GM12878 (cell line): ENCODE measurements at regions not wholly inside any gene's neighbourhood (a gene's known extent, or its start where the extent isn't known, plus 50 kb on each side); places are given as distances from the start of the nearest gene placed in this dataset.

Experiments
- ATAC-seq: fragments of 200-7000 bp; cut with Tn5 transposase; 3 replicates; pipeline ENCODE4 v1.9.1; 2020; ENCODE audit warnings: mild to moderate bottlenecking, moderate library complexity
- BruUV-seq: library from RNA; stranded (reverse); fragments of 400-500 nt; replicated peaks from 2 replicates; lab custom pipeline; 2021; lab: Mats Ljungman, UMichigan
- CTCF ChIA-PET: fragments of 300-600 bp; sonication (Branson Sonifier 250); formaldehyde crosslinking; extraction: SDS; loops from one replicate; lab custom pipeline; 2021; ENCODE audit warnings: inconsistent platforms; lab: Yijun Ruan, JAX
- POLR2A ChIA-PET: fragments of 350-600 bp; formaldehyde crosslinking; extraction: SDS; loops from one replicate; lab custom pipeline; 2021; ENCODE audit warnings: inconsistent platforms; lab: Charles Lee
- RAD21 ChIA-PET: fragments of 300-600 bp; sonication (Branson Sonifier 250); formaldehyde crosslinking; loops from one replicate; lab custom pipeline; 2023; ENCODE audit warnings: antibody characterized with exemption; ENCODE audit not compliant: unreplicated experiment; lab: Charles Lee
- SMC1A ChIA-PET: fragments of 300-600 bp; sonication (Branson Sonifier 250); formaldehyde crosslinking; loops from one replicate; lab custom pipeline; 2023; ENCODE audit not compliant: unreplicated experiment, uncharacterized antibody; lab: Charles Lee
- DNase-seq: peaks from one replicate; pipeline ENCODE4 v3.0.0-alpha.2; 2011; ENCODE audit warnings: low read depth, low spot score
- FAIRE-seq: peaks from 3 replicates; lab custom pipeline; 2011; peaks lifted over from hg19 to GRCh38; lab: Jason Lieb, UNC
- H2AFZ ChIP-seq: 2 replicates; pipeline ENCODE4 v1.6.0; 2011; ENCODE audit warnings: low read depth, low read length, control low read depth; ENCODE audit not compliant: control insufficient read depth
- H3K27ac ChIP-seq: 2 replicates; pipeline ENCODE4 v1.5.1; 2011; ENCODE audit warnings: control low read depth; ENCODE audit not compliant: control insufficient read depth, insufficient read depth
- H3K27me3 ChIP-seq, 2 experiments: replicated peaks in 1 of 2; 2 replicates each; pipeline versions ENCODE4 v1.6.0 to v1.6.1; 2011; ENCODE audit warnings: low read length in 1 of 2; ENCODE audit not compliant: control insufficient read depth in 2 of 2, insufficient read depth in 2 of 2
- H3K36me3 ChIP-seq, 2 experiments: 2 replicates each; pipeline ENCODE4 v1.5.1; 2011; ENCODE audit warnings: low read length in 1 of 2; ENCODE audit not compliant: control insufficient read depth in 2 of 2, insufficient read depth in 2 of 2
- H3K4me1 ChIP-seq: 2 replicates; pipeline ENCODE4 v1.6.1; 2011; ENCODE audit warnings: mild to moderate bottlenecking, low read length, moderate library complexity, mixed read lengths; ENCODE audit not compliant: control insufficient read depth, insufficient read depth
- H3K4me2 ChIP-seq: 2 replicates; pipeline ENCODE4 v1.6.0; 2011; ENCODE audit warnings: control low read depth; ENCODE audit not compliant: control insufficient read depth, insufficient read depth
- H3K4me3 ChIP-seq: fragments of 200-600 bp; sonication (generic); 2 replicates; pipeline ENCODE4 v1.5.1; 2016
- H3K79me2 ChIP-seq: 2 replicates; pipeline ENCODE4 v1.6.0; 2011; ENCODE audit warnings: low read length; ENCODE audit not compliant: control insufficient read depth, insufficient read depth
- H3K9ac ChIP-seq: 2 replicates; pipeline ENCODE4 v1.8.0; 2011; ENCODE audit warnings: low read length, control low read depth, mixed read lengths; ENCODE audit not compliant: control insufficient read depth, insufficient read depth
- H3K9me3 ChIP-seq: replicated peaks from 3 replicates; pipeline ENCODE4 v1.5.1; 2011; ENCODE audit warnings: mild to moderate bottlenecking, low read length; ENCODE audit not compliant: control insufficient read depth, insufficient read depth
- H4K20me1 ChIP-seq: 2 replicates; pipeline ENCODE4 v1.6.0; 2011; ENCODE audit not compliant: control insufficient read depth, insufficient read depth
- BHLHE40 ChIP-seq, 2 experiments: fragments of 450-650 bp in 1 of 2; IDR thresholded peaks; 2 replicates each; pipeline ENCODE4 v1.6.1; 2011 to 2017; ENCODE audit warnings: low read depth in 2 of 2, borderline replicate concordance in 1 of 2, improper control_type of control experiment in 1 of 2, low read length in 1 of 2, mild to moderate bottlenecking in 1 of 2
- MTA3 ChIP-seq: IDR thresholded peaks from 2 replicates; pipeline ENCODE4 v1.6.1; 2012; ENCODE audit warnings: low read length, inconsistent platforms, borderline replicate concordance
- MXI1 ChIP-seq: fragments of 150-350 bp; IDR thresholded peaks from 2 replicates; pipeline ENCODE4 v1.6.1; 2011; ENCODE audit warnings: low read depth, mild to moderate bottlenecking, inconsistent platforms, low read length, improper control_type of control experiment
- PAX8 ChIP-seq: fragments of 450-650 bp; IDR thresholded peaks from 2 replicates; pipeline ENCODE4 v1.6.1; 2017; ENCODE audit warnings: mild to moderate bottlenecking, moderate library complexity
- POLR2A ChIP-seq: IDR thresholded peaks from 2 replicates; pipeline ENCODE4 v1.6.1; 2011; ENCODE audit warnings: low read depth, mild to moderate bottlenecking, low read length
- POLR2AphosphoS2 ChIP-seq: IDR thresholded peaks from 2 replicates; pipeline ENCODE4 v1.6.1; 2011; ENCODE audit warnings: low read depth, mild to moderate bottlenecking, low read length, improper control_type of control experiment, moderate library complexity
- POLR2AphosphoS5 ChIP-seq: IDR thresholded peaks from 2 replicates; pipeline ENCODE4 v1.6.1; 2011; ENCODE audit warnings: mild to moderate bottlenecking, low read length, inconsistent platforms
- SREBF2 ChIP-seq: IDR thresholded peaks from 2 replicates; pipeline ENCODE4 v1.6.1; 2012; ENCODE audit warnings: mild to moderate bottlenecking, low read length
- STAT3 ChIP-seq: IDR thresholded peaks from 2 replicates; pipeline ENCODE4 v1.6.1; 2011; ENCODE audit warnings: low read depth, low read length, improper control_type of control experiment
- TAF1 ChIP-seq: IDR thresholded peaks from 2 replicates; pipeline ENCODE4 v1.6.1; 2011; ENCODE audit warnings: mild to moderate bottlenecking, low read depth, low read length, borderline replicate concordance
- ZBED1 ChIP-seq: IDR thresholded peaks from 2 replicates; pipeline ENCODE4 v1.6.1; 2016; ENCODE audit warnings: borderline replicate concordance
- ZNF217 ChIP-seq: fragments of 450-650 bp; IDR thresholded peaks from 2 replicates; pipeline ENCODE4 v1.6.1; 2017; ENCODE audit warnings: antibody characterized with exemption, mild to moderate bottlenecking
- WGBS: methylation state at CpG from one replicate; pipeline ENCODE4 v1.1.6; 2016; ENCODE audit warnings: low lambda C conversion rate; ENCODE audit not compliant: insufficient replicate concordance, insufficient coverage; ENCODE audit errors: missing lambda C conversion rate; 5-methylcytosine and 5-hydroxymethylcytosine counted together
- in situ Hi-C: fragments of 300-500 bp; cut with MboI; formaldehyde crosslinking; loops from 9 replicates; pipeline ENCODE4 v1.14.3; 2018; ENCODE audit warnings: mixed read lengths
- intact Hi-C: fragments of 100-400 bp; cut with micrococcal nuclease; formaldehyde crosslinking; loops from one replicate; pipeline ENCODE4 v1.14.2; 2022; ENCODE audit not compliant: unreplicated experiment
- TF ChIP-seq, protein P1 (sequence below): IDR thresholded peaks from 2 replicates; pipeline ENCODE4 v1.6.1; 2011; ENCODE audit warnings: low read depth, mild to moderate bottlenecking, low read length, moderate library complexity, borderline replicate concordance; ENCODE audit errors: extremely low read depth
- TF ChIP-seq, protein P2 (sequence below), 3 experiments: IDR thresholded peaks in 2 of 3; conservative IDR thresholded peaks in 1 of 3; 2 replicates each; pipeline ENCODE4 v1.5.1; 2011; ENCODE audit warnings: low read depth in 3 of 3, low read length in 3 of 3, mild to moderate bottlenecking in 3 of 3, control low read depth in 2 of 3, moderate library complexity in 2 of 3, inconsistent platforms in 1 of 3, mixed read lengths in 1 of 3; ENCODE audit not compliant: control insufficient read depth in 2 of 3, insufficient read depth in 1 of 3; ENCODE audit errors: extremely low read depth in 1 of 3

DNA sequence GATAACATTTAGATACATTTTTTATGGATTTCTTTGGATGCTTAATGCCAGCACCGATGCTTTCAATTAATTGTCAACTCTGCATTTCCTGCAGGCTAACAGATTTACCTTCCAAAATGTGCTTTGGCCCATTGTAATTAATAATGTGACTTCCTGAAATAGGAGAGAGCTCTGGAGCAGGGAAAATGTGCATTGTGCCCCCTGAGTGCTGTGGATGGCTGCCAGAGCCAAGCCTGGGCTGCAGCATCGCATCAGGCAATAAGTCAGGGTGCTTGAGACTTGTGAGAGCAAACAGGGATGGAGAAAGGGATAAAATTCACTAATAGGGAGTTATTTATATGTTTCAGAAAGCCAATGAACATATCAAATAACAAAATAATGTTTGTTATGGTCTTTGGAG lies 133.8 kb downstream of the MOBP start:
- Histone ChIP-seq H3K9me3 (no peaks in the 10 kb centered on the region), H3K4me2 (no peak overlapping the region), H3K4me1 (no peaks in the 10 kb centered on the region), H3K4me3 (no peak overlapping the region), H3K27me3 (no peaks in the 10 kb centered on the region), H3K27ac (no peak overlapping the region)
- ChIA-PET CTCF (no interaction called here), RAD21 (interaction anchor here (0.6 kb wide), 1 partner anchor 36 kb away, joined by 3 read pairs; no protein-coding TSS in a partner anchor), SMC1A (no interaction called here)
- intact Hi-C loops: no loop called here
- BruUV-seq: no TSS peak
- 18% methylated on average over 2 of the region's 2 CpGs for WGBS
- TF ChIP-seq, protein P1, sequence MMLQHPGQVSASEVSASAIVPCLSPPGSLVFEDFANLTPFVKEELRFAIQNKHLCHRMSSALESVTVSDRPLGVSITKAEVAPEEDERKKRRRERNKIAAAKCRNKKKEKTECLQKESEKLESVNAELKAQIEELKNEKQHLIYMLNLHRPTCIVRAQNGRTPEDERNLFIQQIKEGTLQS: no peak
- TF ChIP-seq POLR2AphosphoS5 (no peak), STAT3 (no peak), ZNF217 (no peak), MTA3 (no peak), TAF1 (no peak), BHLHE40 (IDR thresholded peaks at IDR 0.05; ENCODE audit: borderline replicate concordance in 1 of 2, low read depth in 2 of 2, low read length in 1 of 2) (no peak), MXI1 (no peak), POLR2A (no peak), PAX8 (no peak), ZBED1 (no peak), SREBF2 (no peak), POLR2AphosphoS2 (no peak)
- TF ChIP-seq, protein P2, sequence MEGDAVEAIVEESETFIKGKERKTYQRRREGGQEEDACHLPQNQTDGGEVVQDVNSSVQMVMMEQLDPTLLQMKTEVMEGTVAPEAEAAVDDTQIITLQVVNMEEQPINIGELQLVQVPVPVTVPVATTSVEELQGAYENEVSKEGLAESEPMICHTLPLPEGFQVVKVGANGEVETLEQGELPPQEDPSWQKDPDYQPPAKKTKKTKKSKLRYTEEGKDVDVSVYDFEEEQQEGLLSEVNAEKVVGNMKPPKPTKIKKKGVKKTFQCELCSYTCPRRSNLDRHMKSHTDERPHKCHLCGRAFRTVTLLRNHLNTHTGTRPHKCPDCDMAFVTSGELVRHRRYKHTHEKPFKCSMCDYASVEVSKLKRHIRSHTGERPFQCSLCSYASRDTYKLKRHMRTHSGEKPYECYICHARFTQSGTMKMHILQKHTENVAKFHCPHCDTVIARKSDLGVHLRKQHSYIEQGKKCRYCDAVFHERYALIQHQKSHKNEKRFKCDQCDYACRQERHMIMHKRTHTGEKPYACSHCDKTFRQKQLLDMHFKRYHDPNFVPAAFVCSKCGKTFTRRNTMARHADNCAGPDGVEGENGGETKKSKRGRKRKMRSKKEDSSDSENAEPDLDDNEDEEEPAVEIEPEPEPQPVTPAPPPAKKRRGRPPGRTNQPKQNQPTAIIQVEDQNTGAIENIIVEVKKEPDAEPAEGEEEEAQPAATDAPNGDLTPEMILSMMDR (IDR thresholded peaks at IDR 0.05 in 2 of 3, conservative IDR thresholded peaks at IDR 0.05 in 1 of 3; ENCODE audit: control insufficient read depth in 2 of 3, extremely low read depth in 1 of 3, insufficient read depth in 1 of 3, low read depth in 3 of 3, low read length in 3 of 3): no peak
- TF ChIP-seq, all 136 proteins: peak for 0
- no peak overlapping the region for H2AFZ ChIP-seq
- FAIRE-seq: no peak
- H3K79me2 ChIP-seq: no peaks in the 10 kb centered on the region
- in situ Hi-C loops: no loop called here
- H3K9ac ChIP-seq: no peak overlapping the region
- POLR2A ChIA-PET: no interaction called here
- no peaks in the 10 kb centered on the region for H3K36me3 ChIP-seq
- ATAC-seq: no peak
- no peaks in the 10 kb centered on the region for H4K20me1 ChIP-seq
- DNase-seq: no peak
